NCI-H69 (cell line): ENCODE measurements at regions not wholly inside any gene's neighbourhood (a gene's known extent, or its start where the extent isn't known, plus 50 kb on each side); places are given as distances from the start of the nearest gene placed in this dataset.
"Not testable (repeated sequence)": the region's sequence is repeated elsewhere in the genome, so short reads cannot be mapped to it uniquely, and the experiment has no call there.

Source experiments
- DNase-seq: peaks from one replicate; lab custom pipeline; 2025; lab: John Stamatoyannopoulos, UW

DNA sequence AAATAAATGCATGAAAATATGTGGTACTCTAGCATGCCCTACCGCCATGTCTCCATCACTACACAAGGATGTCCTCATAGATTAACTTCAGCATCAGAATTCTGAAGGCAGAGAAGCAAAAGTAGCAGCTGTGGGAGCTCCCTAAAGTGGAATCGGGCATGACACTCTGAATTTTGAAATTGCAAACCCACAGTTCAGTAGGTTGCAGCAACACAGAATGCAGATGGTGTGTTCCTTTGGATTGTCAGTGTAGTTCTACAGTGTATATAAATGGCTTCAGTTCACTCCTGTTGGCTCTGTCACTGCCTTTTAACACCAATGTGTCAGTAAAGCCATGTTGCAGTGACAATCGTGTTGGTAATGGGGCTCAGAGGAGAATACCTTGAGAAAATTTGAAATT is 973.6 kb upstream of the WWC1 start:
- no peak for DNase-seq

DNA sequence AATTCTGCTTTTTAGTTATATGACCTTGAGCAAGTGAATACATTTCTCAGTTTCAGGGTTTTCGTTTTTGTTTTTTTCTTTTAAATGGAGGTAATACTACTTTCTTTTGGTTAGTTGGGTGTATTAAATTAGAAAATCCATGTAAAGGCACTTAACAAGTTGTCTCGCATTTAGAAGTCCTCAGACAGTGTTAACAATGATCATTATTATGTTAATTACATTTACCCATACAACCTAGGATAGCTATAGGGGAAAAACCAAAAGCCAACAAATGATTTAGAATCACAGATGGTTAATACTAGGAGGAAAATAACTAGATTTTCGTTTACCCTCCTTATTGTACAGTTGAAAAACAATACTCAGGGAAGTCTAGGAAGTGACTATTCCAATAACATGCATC is 972.2 kb upstream of the WWC1 start:
- no peak for DNase-seq

DNA sequence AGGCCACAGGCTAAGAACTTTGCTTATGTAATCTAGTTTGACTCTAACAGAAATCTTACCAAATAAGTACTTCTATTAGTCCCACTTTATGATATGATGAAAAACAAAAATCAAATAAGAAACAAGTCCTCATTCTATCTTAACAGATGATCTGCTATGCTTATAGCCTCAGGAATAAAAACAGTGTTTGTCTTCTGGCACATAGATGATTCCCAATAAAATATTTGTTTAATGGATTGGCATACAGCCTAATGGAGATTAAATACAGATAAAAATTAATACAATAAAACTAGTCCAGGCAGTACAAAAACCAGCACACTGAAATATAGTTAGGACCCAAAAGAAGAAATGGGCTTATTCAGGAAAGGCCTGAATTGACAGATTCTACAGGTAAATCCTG is 971.4 kb upstream of the WWC1 start:
- no peak for DNase-seq

DNA sequence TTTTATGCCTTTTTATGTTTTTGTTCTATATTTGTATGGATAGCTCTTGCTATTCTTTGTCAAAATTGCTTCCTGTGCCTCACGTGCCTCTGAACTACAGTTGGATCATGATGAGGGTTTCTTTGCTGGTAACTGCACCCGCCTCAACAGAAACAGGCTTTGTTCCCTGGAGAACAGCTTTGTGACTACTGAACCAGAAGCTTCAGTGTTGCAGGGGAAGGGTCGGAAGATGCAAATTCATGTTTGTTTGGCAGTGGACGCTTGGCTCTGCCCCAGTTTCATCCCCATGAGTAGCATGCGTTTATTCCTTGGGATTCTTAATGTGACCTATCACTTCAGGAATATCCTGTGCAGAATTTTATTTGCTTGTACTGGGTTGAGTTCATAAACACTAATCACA is 959.1 kb upstream of the WWC1 start:
- DNase-seq = no peak

DNA sequence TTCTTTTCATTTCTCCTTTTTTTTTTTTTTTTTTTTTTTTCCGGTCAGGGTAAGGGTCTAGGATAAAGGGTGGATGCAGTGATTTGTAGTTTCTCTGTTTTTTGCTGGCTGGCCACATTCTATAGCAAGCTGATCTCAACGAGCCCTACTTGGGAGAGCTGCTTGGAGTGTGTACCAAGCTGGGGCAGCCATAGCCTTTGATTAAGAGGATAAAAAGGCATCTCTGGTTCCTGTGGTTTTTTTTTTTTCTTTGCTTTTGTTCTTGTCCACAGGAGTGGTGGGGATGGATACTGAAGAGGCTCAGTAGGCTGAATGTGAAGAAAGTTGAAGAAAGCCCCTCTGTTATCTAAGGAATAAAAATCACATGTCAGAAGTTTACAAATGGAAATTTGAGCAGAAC is 955.3 kb upstream of the WWC1 start:
- DNase-seq = no peak

DNA sequence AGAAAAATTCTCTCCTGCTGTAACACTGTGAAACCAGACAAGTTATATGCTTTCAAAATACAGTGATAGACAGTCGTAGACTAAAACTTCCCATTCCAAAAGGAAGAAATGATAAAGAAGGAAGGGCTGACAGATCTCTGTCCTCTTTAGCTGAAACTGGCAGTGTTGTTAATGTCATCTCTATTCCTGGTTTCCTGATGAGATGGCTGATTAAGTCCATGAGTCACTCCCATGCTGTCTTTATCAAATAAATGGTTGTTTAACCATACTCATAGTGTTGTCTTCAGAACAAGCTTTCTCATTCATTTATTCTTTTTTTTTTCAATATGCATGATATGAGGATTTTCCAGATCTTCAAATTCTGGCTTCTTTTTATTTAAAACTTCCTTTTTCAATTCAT is 952.2 kb upstream of the WWC1 start:
- DNase-seq = no peak

DNA sequence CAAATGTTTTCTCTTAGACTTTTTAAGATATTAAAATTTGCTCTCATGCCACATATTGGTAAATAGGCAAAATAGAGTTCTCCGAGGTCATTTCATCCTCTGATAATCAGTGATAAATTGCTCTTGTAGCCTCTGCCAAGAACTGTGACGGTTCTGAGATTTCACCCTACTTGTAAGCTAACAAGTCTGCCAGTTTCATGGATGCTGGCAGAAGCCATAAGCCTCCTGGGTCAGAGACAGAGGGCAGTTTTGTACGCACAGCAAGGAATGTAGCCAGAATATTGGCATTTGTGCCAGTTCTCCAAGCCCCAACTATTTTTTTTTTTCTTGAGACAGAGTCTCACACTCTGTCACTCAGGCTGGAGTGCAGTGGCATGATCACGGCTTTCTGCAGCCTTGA is 945.0 kb upstream of the WWC1 start:
- DNase-seq = no peak

DNA sequence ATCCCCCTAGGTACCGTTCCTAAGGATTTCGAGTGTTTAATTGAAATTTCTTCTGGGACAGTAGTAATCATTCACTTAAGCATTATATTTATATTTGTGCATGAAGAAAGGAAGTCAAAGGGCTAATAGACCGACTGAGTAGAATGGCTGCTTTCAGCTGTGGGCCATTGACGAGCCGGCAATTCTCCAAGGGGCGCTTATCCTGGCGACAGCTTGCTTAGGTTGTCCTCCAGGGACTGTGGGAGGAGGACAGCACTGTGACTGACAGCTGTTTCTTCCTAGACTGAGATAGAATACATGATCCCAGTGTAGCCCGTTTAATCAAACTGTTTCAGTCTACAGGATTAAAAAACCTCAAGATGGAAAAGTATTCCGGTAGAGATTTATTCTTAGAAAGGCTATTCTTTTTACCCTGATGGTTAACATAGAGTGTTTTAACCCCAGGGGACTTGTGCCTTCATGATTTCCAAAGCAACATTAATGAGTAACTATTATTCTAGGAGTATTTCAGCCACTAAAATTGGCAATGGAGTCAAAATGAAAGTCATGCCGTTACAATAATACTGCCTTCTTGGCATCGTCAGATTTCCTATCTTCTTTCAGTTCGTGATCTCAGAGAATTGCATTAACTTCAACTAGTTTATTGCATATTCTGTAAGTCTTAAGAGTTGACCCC is 943.1 kb upstream of the WWC1 start:
- no peak for DNase-seq

DNA sequence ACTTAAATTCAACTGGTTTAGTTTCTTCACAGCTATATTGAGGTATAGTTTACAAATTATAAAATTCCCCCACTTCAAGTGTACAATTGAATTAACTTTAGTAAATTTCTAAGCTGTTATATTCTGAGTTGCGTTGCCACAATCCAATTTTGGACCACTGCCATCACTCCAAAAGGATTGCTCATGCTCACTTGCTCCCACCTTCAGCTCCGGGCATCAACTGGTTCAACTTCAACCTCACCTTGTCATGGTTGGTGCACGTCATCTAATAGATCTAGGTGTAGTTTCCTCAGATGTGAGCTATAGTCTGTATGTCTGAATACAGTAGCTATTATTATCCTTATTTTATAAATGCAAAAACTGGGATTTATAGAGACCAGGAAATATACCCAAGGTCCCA is 942.5 kb upstream of the WWC1 start:
- DNase-seq = no peak

DNA sequence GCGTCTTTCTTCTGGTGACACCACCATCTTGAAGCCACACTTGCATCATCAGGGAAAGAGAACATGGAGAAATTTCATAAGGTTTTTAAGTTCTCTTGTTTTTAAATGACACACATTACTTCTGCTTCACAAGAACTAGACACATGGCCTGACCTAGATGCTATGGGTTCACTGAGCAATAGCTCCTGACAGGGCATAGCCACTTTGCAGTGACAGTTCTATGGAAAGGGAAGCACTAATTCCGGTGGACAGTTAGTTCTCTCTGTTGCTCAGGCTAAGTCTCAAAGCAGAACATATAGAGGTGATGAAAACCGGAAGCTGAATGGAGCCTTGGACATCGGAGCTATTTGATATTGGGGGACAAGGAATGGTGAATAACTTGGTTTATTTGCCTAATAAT is 940.1 kb upstream of the WWC1 start:
- no peak for DNase-seq

DNA sequence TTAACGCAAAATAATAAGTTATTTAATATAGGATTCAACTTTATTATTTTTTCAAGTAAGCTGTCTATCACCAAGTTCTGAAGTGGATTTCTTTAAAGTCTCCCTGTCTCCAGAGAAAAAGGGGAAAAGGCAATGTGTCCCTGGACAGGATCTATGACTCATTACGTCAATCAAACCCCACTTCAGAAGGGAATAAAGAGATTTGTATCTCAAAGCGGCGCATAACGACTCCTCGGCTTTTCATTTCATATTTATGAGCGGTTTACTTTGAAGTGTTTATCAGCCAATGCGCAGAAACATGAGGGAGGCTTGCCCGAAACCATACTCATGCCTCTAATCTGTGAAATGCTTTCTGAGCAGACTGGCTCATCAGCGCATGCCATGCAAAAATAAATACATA is 938.6 kb upstream of the WWC1 start:
- DNase-seq = no peak

DNA sequence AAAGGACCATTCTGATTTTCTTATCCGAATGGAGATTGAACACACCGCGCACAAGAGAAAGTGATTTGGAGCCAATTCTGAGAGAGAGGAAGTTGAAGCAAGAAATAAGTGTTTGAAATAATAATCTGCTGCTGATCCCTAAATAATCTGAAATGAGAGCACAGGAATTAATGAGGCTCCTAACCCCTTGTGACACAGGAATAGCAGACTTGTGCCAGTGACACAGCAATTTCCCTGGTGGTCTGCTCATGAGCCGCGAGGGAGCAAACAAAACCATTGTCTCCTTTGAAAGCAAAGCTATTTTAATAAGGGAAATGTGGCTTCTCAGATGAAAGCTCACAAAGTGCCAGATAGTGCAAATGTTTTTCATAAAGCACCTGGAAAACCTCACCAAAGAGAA is 936.1 kb upstream of the WWC1 start:
- no peak for DNase-seq

DNA sequence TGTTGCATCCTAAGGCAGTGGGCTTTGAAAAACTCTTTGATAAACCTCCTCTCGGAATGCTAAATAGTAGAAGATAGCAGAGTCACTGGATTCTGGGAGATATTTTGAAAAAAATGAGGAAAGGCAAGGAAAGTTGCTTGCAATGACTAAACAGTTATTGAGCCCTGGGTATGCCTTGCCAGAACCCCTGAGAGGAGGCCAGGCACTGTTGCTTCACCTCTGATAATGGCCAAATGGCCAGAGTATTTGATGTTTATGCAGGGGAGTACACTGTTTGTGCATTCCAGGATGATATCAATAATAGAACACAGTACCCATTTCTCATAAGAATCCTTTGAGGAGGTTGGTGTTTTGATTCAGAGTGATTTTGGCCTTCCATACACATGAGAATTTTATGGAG is 935.1 kb upstream of the WWC1 start:
- no peak for DNase-seq

DNA sequence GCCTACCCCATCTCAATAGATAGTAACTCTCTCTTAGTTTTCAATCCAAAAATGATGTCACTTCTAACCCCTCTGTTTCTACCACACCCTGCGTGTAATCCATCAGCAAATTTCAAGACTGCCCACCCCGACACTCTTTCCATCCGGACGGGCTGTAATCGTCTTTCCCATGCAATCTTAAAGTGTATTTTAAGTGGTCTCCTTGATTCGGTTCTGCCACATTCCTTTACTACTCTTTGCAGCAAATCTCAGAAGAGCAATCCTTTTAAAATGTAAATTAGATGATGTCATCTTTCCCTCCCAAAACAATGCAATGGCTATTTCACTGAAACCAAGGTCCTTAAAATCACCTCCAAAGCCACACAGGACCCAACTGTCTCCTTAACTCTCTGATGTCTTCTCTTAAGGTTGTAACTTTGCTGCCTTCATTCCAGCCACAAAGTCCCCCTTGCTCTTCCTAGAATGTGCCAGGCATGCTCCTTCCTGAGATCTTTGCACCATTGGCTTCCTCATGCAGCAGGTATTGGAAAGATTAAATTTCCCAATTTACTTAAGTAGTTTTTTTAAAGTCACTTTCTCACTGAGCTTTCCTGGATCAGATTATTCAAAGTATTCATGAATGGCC is 932.5 kb upstream of the WWC1 start:
- no peak for DNase-seq

DNA sequence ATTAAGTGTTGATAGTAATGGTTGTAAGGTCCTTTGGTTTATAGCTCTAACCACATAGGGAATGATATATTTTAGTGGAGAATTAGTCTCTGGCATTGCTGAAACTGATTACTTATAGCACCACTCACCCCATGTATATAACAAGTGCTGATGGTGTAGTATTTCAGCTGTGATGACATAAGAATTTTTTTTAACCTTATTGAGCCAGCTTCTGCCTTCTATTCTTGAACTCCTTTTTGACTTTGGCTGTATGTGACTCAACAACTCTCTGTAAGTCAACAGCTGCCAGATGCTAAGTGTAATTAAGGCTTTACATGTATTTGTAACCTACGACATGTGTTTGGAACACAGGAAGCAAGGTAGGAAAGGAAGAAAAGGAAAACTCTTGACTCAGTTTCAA is 929.6 kb upstream of the WWC1 start:
- DNase-seq = peak; percentile 4

DNA sequence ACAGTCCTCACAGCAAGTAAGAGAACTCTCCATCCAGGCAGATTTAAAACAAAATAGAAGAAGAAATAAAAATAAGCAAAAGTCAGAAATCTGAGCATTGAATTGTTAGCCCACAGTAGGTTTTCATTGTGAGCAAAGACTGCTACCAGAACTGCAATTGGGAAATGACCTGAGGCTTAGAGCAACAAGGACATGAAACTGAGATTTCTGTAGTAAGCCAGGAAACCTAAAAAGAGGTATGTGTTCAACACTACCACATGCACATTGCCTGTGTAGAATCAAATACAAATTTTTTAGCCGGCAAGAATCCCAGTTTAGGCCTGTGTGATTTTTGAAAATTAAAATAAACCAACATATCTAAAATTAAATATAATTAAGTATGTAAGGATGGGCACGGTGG is 928.4 kb upstream of the WWC1 start:
- no peak for DNase-seq

DNA sequence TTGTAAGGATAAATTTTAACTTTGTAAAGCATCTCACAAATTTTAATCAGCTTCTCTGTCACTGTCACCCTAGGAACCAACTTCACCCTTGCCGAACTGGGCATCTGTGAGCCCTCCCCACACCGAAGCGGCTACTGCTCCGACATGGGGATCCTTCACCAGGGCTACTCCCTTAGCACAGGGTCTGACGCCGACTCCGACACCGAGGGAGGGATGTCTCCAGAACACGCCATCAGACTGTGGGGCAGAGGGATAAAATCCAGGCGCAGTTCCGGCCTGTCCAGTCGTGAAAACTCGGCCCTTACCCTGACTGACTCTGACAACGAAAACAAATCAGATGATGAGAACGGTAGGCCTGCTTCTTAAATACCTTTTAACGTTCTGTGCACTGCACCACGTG is 916.3 kb upstream of the WWC1 start:
- no peak for DNase-seq

DNA sequence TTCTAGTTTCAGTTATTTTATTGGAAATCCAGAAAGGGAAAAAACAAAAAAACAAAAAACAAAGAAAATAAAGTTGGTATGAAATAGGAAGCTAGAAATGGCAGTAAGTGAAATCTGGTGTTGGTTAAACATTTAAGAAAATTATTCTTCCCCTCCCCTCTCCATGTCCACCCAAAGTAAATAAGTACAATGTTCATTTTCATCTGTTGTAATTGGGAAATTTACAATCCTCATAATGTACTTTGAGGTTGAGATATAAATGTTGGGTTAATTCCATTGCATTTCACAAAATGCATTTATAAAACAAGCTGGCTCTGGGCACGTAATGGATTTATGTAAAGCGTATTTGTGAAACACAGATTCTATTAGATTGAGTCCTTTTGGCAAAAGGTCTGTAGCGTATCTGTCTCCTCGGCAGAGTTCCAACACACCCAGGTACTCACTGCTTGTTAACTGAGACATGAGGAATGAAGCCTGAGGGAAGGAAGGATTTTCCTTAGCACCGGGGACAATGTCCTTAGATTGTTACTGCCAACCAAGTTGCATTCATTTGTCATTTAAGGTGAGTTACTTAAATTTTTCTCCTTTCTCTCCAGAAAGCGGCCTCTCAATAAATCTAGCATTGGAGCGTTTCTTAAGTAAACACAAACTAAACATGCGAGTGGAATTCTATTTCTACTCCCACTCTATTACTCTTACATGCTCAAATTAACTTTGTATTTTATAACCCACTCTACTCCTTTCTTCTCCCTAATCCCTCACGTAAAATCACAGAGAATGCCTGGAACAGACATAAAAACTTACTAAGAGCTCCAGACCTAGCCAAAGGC is 912.3 kb upstream of the WWC1 start:
- DNase-seq = no peak

DNA sequence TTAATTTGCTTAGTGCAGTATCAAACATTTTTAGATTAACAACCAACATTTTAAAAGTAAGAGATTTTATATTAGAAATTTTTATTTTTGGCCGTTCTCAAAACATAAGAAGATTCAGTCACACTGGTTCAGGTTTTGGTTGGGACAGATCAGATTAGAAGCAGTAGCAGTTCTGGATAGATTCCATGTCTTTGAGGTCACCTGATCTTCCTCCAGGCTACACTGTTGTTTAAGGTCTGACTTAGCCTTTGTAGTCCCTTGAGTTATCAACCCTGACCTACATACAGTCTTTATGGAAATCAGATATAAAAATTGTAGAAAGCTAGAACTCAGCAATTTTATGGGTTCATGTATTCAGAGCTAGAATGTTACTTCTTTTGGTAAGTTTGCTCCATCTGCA is 910.0 kb upstream of the WWC1 start:
- DNase-seq = no peak

DNA sequence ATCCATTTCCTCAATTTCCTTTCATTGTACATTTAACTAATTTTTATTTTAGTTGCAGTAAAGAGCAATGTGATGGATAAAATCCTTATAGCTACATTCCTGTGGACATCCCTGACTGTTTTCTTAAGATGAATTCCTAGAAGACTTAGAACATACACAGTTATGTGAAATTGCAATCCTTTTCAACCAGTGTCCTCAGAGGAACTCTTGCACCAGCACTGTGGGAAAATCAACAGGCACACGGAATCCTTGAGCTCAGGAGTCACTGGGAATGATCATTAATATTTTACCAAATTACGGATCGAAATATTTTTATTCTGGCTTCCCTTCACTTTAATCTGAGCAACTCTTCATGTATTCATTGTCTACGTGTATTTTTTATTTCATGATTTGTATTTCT is 901.9 kb upstream of the WWC1 start:
- no peak for DNase-seq

DNA sequence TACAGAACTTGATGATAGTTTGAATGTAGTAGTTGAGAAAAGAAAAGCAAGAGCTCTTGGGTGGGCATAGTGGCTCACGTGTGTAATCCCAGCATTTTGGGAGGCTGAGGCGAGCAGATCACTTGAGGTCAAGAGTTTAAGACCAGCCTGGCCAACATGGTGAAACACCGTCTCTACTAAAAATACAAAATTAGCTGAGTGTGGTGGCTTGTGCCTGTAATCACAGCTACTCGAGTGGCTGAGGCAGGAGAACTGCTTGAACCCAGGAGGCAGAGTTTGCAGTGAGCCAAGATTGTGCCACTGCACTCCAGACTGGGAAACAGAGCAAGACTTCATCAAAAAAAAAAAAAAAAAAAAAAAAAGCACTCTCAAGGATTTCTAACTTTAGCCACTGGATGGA is 900.2 kb upstream of the WWC1 start:
- DNase-seq = not testable (repeated sequence)

DNA sequence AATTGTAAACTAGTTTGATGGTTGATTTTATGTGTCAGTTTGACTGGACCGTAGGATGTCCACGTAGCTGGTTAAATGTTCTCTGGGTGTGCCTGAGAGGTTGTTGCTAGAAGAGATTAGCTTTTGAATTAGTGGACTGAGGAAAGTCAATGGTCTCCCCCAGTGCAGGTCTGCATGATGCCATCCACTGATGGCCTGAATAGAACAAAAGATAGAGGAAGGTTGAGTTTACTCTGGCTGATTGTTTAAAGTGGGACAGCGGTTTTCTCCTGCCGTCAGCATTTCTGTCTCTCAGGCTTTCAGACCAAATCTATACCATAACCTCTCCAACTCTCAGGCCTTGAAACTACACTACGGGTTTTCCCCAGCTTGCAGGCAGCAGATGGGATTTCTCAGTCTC is 899.2 kb upstream of the WWC1 start:
- DNase-seq = no peak

DNA sequence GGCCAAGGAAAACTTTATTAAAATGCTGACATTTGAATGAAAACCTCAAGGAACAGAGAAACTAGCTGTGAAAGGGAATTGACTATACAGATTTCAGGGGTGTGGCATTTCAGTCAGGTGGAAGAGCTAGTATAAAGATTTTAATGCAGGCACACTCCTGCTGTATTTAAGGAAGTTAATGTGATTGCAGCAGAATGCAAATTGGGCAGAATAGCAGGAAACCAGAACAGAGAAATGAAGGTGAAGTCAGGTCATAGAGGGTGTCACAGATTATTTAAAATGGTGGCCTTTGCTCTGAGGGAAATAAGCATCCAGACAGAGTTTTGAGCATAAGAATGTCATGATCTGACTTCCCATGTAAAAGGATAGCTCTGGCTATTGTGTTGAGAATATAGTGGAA is 898.1 kb upstream of the WWC1 start:
- DNase-seq = no peak

DNA sequence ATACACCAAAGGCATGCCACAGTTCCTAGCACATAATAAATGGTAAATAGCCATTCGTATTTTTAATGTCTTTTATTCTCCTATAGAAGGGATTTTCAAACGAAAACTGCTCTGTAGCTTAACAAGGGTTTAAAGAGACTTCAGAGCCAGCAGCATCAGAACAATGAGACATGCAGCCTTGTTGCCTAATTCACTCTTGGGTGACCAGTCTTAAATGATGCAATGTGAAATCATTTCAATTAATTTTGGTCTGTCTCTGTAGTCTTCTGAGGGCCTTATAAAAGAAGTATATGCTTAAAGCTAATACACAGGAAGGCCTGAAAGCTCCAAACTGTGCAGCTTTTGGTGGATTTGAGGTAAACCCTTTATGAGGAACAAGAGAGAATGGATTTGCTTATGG is 888.8 kb upstream of the WWC1 start:
- DNase-seq = no peak
